OCI-LY7 (cell line): ENCODE measurements at regions not wholly inside any gene's neighbourhood (a gene's known extent, or its start where the extent isn't known, plus 50 kb on each side); places are given as distances from the start of the nearest gene placed in this dataset.

Experiments
- BruUV-seq: library from RNA; stranded (reverse); fragments of 400-500 nt; replicated peaks from 2 replicates; lab custom pipeline; 2021; lab: Mats Ljungman, UMichigan
- CTCF ChIA-PET: fragments of 300-600 bp; sonication (Branson Sonifier 250); formaldehyde crosslinking; loops from one replicate; lab custom pipeline; 2022; ENCODE audit warnings: antibody characterized with exemption; ENCODE audit not compliant: unreplicated experiment; lab: Charles Lee
- POLR2A ChIA-PET: fragments of 300-600 bp; sonication (Branson Sonifier 250); formaldehyde crosslinking; loops from one replicate; lab custom pipeline; 2022; ENCODE audit warnings: antibody characterized with exemption; lab: Charles Lee
- DNase-seq: peaks from one replicate; pipeline ENCODE4 v3.0.0-alpha.2; 2015; ENCODE audit warnings: low spot score
- H2AFZ ChIP-seq: fragments of 200-600 bp; sonication (generic), shearing (Covaris generic); 2 replicates; pipeline ENCODE4 v1.6.1; 2014; ENCODE audit warnings: mild to moderate bottlenecking, antibody characterized with exemption, low read length, moderate library complexity
- H3K27ac ChIP-seq: fragments of 200-600 bp; sonication (generic); 2 replicates; pipeline ENCODE4 v1.5.1; 2014; ENCODE audit warnings: mixed run types, low read depth, mild to moderate bottlenecking, moderate library complexity, low read length, inconsistent platforms; ENCODE audit not compliant: poor library complexity, severe bottlenecking
- H3K36me3 ChIP-seq: fragments of 200-600 bp; sonication (generic); 2 replicates; pipeline ENCODE4 v1.6.1; 2014; ENCODE audit warnings: mild to moderate bottlenecking, antibody characterized with exemption, low read length, moderate library complexity, mixed read lengths; ENCODE audit not compliant: insufficient read depth
- H3K4me1 ChIP-seq: fragments of 200-600 bp; sonication (generic); 2 replicates; pipeline ENCODE4 v1.5.1; 2014; ENCODE audit warnings: mild to moderate bottlenecking, low read length; ENCODE audit not compliant: insufficient read depth, poor library complexity, severe bottlenecking
- H3K4me2 ChIP-seq: fragments of 200-600 bp; sonication (generic); 2 replicates; pipeline ENCODE4 v1.6.1; 2014; ENCODE audit warnings: mild to moderate bottlenecking, low read length
- H3K4me3 ChIP-seq: fragments of 200-600 bp; sonication (generic); 2 replicates; pipeline ENCODE4 v1.5.1; 2014; ENCODE audit warnings: mild to moderate bottlenecking, low read depth, low read length; ENCODE audit not compliant: poor library complexity, severe bottlenecking
- H3K79me2 ChIP-seq: fragments of 200-600 bp; sonication (generic); 2 replicates; pipeline ENCODE4 v1.6.1; 2016; ENCODE audit warnings: low read depth, mild to moderate bottlenecking, low read length, moderate library complexity, mixed read lengths; ENCODE audit not compliant: insufficient read depth
- H3K9me2 ChIP-seq: fragments of 200-600 bp; sonication (generic); 2 replicates; pipeline ENCODE4 v1.6.1; 2016; ENCODE audit warnings: mild to moderate bottlenecking, low read length, mixed read lengths; ENCODE audit not compliant: insufficient read depth
- H3K9me3 ChIP-seq: fragments of 200-600 bp; sonication (generic); 2 replicates; pipeline ENCODE4 v1.6.1; 2014; ENCODE audit warnings: mild to moderate bottlenecking, mixed run types, low read length, mixed read lengths
- H4K20me1 ChIP-seq: fragments of 200-600 bp; sonication (generic); 2 replicates; pipeline ENCODE4 v1.6.1; 2014; ENCODE audit warnings: mild to moderate bottlenecking, antibody characterized with exemption, low read length, moderate library complexity, mixed read lengths; ENCODE audit not compliant: insufficient read depth
- EZH2phosphoT487 ChIP-seq: fragments of 200-600 bp; sonication (generic); IDR thresholded peaks from 2 replicates; pipeline ENCODE4 v1.6.1; 2018; ENCODE audit warnings: low read depth, borderline replicate concordance, mild to moderate bottlenecking, mixed run types, antibody characterized with exemption, low read length, moderate library complexity, mixed read lengths
- intact Hi-C: fragments of 100-400 bp; cut with micrococcal nuclease; formaldehyde crosslinking; loops from one replicate; pipeline ENCODE4 v1.10.0; 2022; ENCODE audit not compliant: unreplicated experiment
- TF ChIP-seq, protein P1 (sequence below): fragments of 200-600 bp; sonication (generic); conservative IDR thresholded peaks from 2 replicates; pipeline ENCODE4 v1.5.1; 2014; ENCODE audit warnings: mild to moderate bottlenecking, antibody characterized with exemption, low read length, moderate library complexity, mixed read lengths

DNA sequence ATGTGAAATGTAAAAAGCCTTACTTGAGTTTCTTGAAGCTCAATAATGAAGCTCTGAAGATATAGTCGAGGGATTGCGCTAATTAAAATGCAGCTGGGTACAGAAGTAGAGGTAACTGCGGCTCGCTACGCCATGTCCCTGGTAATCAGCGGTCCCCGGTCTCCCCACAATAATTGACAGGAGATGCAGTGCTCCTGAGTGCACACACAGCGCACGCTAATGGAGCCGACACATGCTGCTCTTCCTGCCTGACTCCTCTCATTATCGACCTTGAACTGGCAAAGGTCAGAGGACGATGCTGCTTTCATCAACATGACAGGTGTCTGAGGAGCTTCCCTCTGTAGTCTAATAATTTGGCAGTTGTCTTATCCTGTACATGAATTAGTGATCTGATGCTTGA lies 365.9 kb downstream of the RNF144B start:
- intact Hi-C loops, result no loop called here
- H3K9me3 ChIP-seq, result no peaks in the 10 kb centered on the region
- BruUV-seq, result no TSS peak
- H2AFZ ChIP-seq, result no peak overlapping the region
- H3K27ac ChIP-seq, result no peak overlapping the region
- DNase-seq, result no peak
- CTCF ChIA-PET, result no interaction called here
- no peak for TF ChIP-seq EZH2phosphoT487
- TF ChIP-seq, protein P1, sequence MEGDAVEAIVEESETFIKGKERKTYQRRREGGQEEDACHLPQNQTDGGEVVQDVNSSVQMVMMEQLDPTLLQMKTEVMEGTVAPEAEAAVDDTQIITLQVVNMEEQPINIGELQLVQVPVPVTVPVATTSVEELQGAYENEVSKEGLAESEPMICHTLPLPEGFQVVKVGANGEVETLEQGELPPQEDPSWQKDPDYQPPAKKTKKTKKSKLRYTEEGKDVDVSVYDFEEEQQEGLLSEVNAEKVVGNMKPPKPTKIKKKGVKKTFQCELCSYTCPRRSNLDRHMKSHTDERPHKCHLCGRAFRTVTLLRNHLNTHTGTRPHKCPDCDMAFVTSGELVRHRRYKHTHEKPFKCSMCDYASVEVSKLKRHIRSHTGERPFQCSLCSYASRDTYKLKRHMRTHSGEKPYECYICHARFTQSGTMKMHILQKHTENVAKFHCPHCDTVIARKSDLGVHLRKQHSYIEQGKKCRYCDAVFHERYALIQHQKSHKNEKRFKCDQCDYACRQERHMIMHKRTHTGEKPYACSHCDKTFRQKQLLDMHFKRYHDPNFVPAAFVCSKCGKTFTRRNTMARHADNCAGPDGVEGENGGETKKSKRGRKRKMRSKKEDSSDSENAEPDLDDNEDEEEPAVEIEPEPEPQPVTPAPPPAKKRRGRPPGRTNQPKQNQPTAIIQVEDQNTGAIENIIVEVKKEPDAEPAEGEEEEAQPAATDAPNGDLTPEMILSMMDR, result no peak
- no peak overlapping the region for H3K4me3 ChIP-seq
- no peaks in the 10 kb centered on the region for H3K4me1 ChIP-seq
- H3K36me3 ChIP-seq, result no peaks in the 10 kb centered on the region
- no peaks in the 10 kb centered on the region for H4K20me1 ChIP-seq
- H3K79me2 ChIP-seq, result no peaks in the 10 kb centered on the region
- POLR2A ChIA-PET, result interaction anchor here (0.6 kb wide), 1 partner anchor 581 kb away, joined by 3 read pairs; no protein-coding TSS in a partner anchor
- H3K9me2 ChIP-seq, result no peaks in the 10 kb centered on the region
- H3K4me2 ChIP-seq, result no peak overlapping the region

GRCh38 chr6:18763086-18763485 lies 375.9 kb downstream of the RNF144B start:
- intact Hi-C loops, result no loop called here
- Histone ChIP-seq H4K20me1 (no peaks in the 10 kb centered on the region), H2AFZ (no peak overlapping the region), H3K9me2 (no peaks in the 10 kb centered on the region), H3K27ac (no peak overlapping the region), H3K79me2 (no peaks in the 10 kb centered on the region), H3K36me3 (no peaks in the 10 kb centered on the region), H3K4me3 (no peak overlapping the region), H3K4me2 (no peak overlapping the region), H3K9me3 (no peaks in the 10 kb centered on the region), H3K4me1 (no peaks in the 10 kb centered on the region)
- DNase-seq, result no peak
- ChIA-PET POLR2A (interaction anchor here (0.8 kb wide), 1 partner anchor 12 kb away, joined by 3 read pairs; no protein-coding TSS in a partner anchor), CTCF (no interaction called here)
- TF ChIP-seq EZH2phosphoT487, result no peak
- TF ChIP-seq, protein P1, result no peak
- no TSS peak for BruUV-seq

DNA sequence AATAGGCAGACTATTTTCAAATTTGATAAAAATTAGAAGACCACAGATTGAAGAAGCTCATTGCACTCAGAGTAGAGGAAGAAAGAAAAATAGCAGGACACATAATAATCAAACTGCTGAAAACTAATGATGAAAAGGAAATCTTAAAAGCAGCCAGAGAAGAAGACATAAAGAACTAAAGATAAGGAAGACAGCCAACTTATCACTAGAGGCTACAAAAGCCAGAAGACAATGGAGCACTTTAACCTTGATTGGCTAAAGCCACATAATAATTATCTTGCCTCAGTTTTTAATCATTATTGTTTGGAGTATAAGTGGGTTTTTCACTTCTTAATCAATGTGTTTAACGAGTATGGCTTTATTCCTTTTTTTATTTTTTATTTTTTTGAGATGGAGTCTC lies 397.6 kb downstream of the RNF144B start:
- DNase-seq, result no peak
- no peak overlapping the region for H3K27ac ChIP-seq
- no peaks in the 10 kb centered on the region for H3K9me2 ChIP-seq
- intact Hi-C loops, result no loop called here
- H3K4me3 ChIP-seq, result no peak overlapping the region
- BruUV-seq, result no TSS peak
- ChIA-PET CTCF (no interaction called here), POLR2A (interaction anchor here (0.6 kb wide), 2 partner anchors 1035 to 1244 kb away, joined by 3 read pairs; no protein-coding TSS in a partner anchor)
- H3K4me2 ChIP-seq, result no peak overlapping the region
- no peaks in the 10 kb centered on the region for H4K20me1 ChIP-seq
- H3K36me3 ChIP-seq, result no peaks in the 10 kb centered on the region
- no peak for TF ChIP-seq EZH2phosphoT487
- TF ChIP-seq, protein P1, result no peak
- no peak overlapping the region for H2AFZ ChIP-seq
- no peaks in the 10 kb centered on the region for H3K9me3 ChIP-seq
- H3K4me1 ChIP-seq, result no peaks in the 10 kb centered on the region
- H3K79me2 ChIP-seq, result no peaks in the 10 kb centered on the region
